Thyroid gland (tissue), 4 donors: ENCODE measurements at regions not wholly inside any gene's neighbourhood (a gene's known extent, or its start where the extent isn't known, plus 50 kb on each side); places are given as distances from the start of the nearest gene placed in this dataset.

ENCODE experiments used
- CTCF ChIP-seq, 6 experiments: fragments of 200-600 bp in 3 of 6; fragments of 450-650 bp in 3 of 6; sonication (generic) in 3 of 6; IDR thresholded peaks; one replicate each; pipeline ENCODE4 v1.5.1; 2016 to 2019; ENCODE audit warnings: antibody characterized with exemption in 6 of 6, mild to moderate bottlenecking in 2 of 6, inconsistent platforms in 1 of 6, moderate library complexity in 1 of 6
- POLR2A ChIP-seq, 2 donors: fragments of 450-650 bp; IDR thresholded peaks; one replicate each; pipeline ENCODE4 v1.6.1; 2017; ENCODE audit warnings: antibody characterized with exemption in 2 of 2, mild to moderate bottlenecking in 2 of 2, moderate library complexity in 1 of 2

GRCh38 chr6:165970001-165970400 lies 197.7 kb downstream of the TBXT start:
- TF ChIP-seq POLR2A (IDR thresholded peaks at IDR 0.05) (no peak), CTCF (IDR thresholded peaks at IDR 0.05) (no peak)
